Osteocyte (in vitro differentiated cells): ENCODE measurements at regions not wholly inside any gene's neighbourhood (a gene's known extent, or its start where the extent isn't known, plus 50 kb on each side); places are given as distances from the start of the nearest gene placed in this dataset.

ENCODE experiments used
- DNase-seq: peaks from one replicate; pipeline ENCODE4 v3.0.0; 2021; ENCODE audit warnings: mixed read lengths; ENCODE audit not compliant: unreplicated experiment; ENCODE audit errors: extremely low spot score
- H3K27ac Mint-ChIP-seq: one replicate; pipeline ENCODE4 v1.8.0; 2021; ENCODE audit warnings: mild to moderate bottlenecking, mixed read lengths; ENCODE audit not compliant: unreplicated experiment
- H3K27me3 Mint-ChIP-seq: one replicate; pipeline ENCODE4 v1.8.0; 2021; ENCODE audit warnings: mixed read lengths; ENCODE audit not compliant: unreplicated experiment
- H3K36me3 Mint-ChIP-seq: one replicate; pipeline ENCODE4 v1.8.0; 2021; ENCODE audit warnings: mixed read lengths; ENCODE audit not compliant: unreplicated experiment
- H3K4me1 Mint-ChIP-seq: one replicate; pipeline ENCODE4 v1.8.0; 2021; ENCODE audit warnings: mixed read lengths; ENCODE audit not compliant: unreplicated experiment
- H3K4me3 Mint-ChIP-seq: one replicate; pipeline ENCODE4 v1.8.0; 2021; ENCODE audit warnings: mild to moderate bottlenecking, moderate library complexity, mixed read lengths; ENCODE audit not compliant: unreplicated experiment
- H3K9me3 Mint-ChIP-seq: one replicate; pipeline ENCODE4 v1.8.0; 2021; ENCODE audit warnings: mixed read lengths; ENCODE audit not compliant: unreplicated experiment
- CTCF ChIP-seq: fragments of 200-600 bp; sonication (generic); IDR thresholded peaks from 2 replicates; pipeline ENCODE4 v1.5.0; 2021; ENCODE audit warnings: antibody characterized with exemption, mild to moderate bottlenecking, moderate library complexity

- Mint-ChIP-seq H3K27ac (no peak overlapping the region), H3K36me3 (no peaks in the 10 kb centered on the region)
These were observed 341.5 kb upstream of the ZP4 start for GRCh38 chr1:238232084-238232710.

GRCh38 chr1:238226810-238227209, 336.1 kb upstream of the ZP4 start:
- Mint-ChIP-seq H3K36me3 (no peaks in the 10 kb centered on the region), H3K4me1 (no peaks in the 10 kb centered on the region), H3K4me3 (no peak overlapping the region), H3K27ac (no peak overlapping the region), H3K9me3 (no peaks in the 10 kb centered on the region), H3K27me3 (peaks cover 3% of the 10 kb centered on the region)
- DNase-seq: no peak
- no peak for TF ChIP-seq CTCF

More at GRCh38 chr1:238232084-238232710, 341.5 kb upstream of the ZP4 start:
- Mint-ChIP-seq H3K4me1 (no peaks in the 10 kb centered on the region), H3K4me3 (no peak overlapping the region), H3K27me3 (peaks cover 16% of the 10 kb centered on the region), H3K9me3 (no peaks in the 10 kb centered on the region)
- DNase-seq: no peak
- no peak for TF ChIP-seq CTCF

GRCh38 chr1:238223076-238223640, 332.4 kb upstream of the ZP4 start:
- H3K4me3 Mint-ChIP-seq: no peak overlapping the region
- no peak for DNase-seq
- H3K36me3 Mint-ChIP-seq: no peaks in the 10 kb centered on the region
- no peak overlapping the region for H3K27ac Mint-ChIP-seq
- H3K4me1 Mint-ChIP-seq: no peaks in the 10 kb centered on the region
- peaks cover 7% of the 10 kb centered on the region for H3K27me3 Mint-ChIP-seq
- no peak for TF ChIP-seq CTCF
- no peaks in the 10 kb centered on the region for H3K9me3 Mint-ChIP-seq

- no peak for TF ChIP-seq CTCF
- H3K4me3 Mint-ChIP-seq: no peak overlapping the region
- H3K27me3 Mint-ChIP-seq: peaks cover 7% of the 10 kb centered on the region
These were observed 331.0 kb upstream of the ZP4 start for GRCh38 chr1:238221738-238222137.

GRCh38 chr1:238214449-238214848, 323.7 kb upstream of the ZP4 start:
- H3K9me3 Mint-ChIP-seq: peaks cover 5% of the 10 kb centered on the region
- H3K4me1 Mint-ChIP-seq: no peaks in the 10 kb centered on the region
- no peak for TF ChIP-seq CTCF
- no peak overlapping the region for H3K27ac Mint-ChIP-seq
- H3K4me3 Mint-ChIP-seq: no peak overlapping the region
- no peak for DNase-seq
- no peaks in the 10 kb centered on the region for H3K36me3 Mint-ChIP-seq
- peaks cover 4% of the 10 kb centered on the region for H3K27me3 Mint-ChIP-seq

More at GRCh38 chr1:238221738-238222137, 331.0 kb upstream of the ZP4 start:
- H3K27ac Mint-ChIP-seq: no peak overlapping the region
- DNase-seq: no peak
- H3K36me3 Mint-ChIP-seq: no peaks in the 10 kb centered on the region
- no peaks in the 10 kb centered on the region for H3K9me3 Mint-ChIP-seq
- H3K4me1 Mint-ChIP-seq: no peaks in the 10 kb centered on the region
